HEK293 (cell line): ENCODE measurements at regions not wholly inside any gene's neighbourhood (a gene's known extent, or its start where the extent isn't known, plus 50 kb on each side); places are given as distances from the start of the nearest gene placed in this dataset.

Source experiments
- CTCF ChIA-PET: fragments of 350-600 bp; formaldehyde crosslinking; extraction: SDS; loops from one replicate; lab custom pipeline; 2021; ENCODE audit warnings: antibody characterized with exemption; lab: Yijun Ruan, JAX
- POLR2A ChIA-PET: fragments of 300-600 bp; formaldehyde crosslinking; extraction: SDS; loops from one replicate; lab custom pipeline; 2020; ENCODE audit warnings: antibody characterized with exemption, inconsistent platforms; lab: Yijun Ruan, JAX
- H3K27ac ChIP-seq: fragments of 200-500 bp; sonication (Bioruptor generic); 2 replicates; pipeline ENCODE4 v1.5.1; 2014; ENCODE audit warnings: low read depth, low read length, control low read depth, inconsistent platforms; ENCODE audit errors: extremely low read depth
- H3K36me3 ChIP-seq, 2 experiments: fragments of 200-500 bp in 1 of 2; sonication (Bioruptor generic) in 1 of 2; 1 replicate in 1 of 2; 2 replicates in 1 of 2; pipeline ENCODE4 v1.5.1; 2014 to 2017; ENCODE audit warnings: inconsistent platforms in 2 of 2, low read length in 2 of 2; ENCODE audit not compliant: control insufficient read depth in 2 of 2, insufficient read depth in 1 of 2
- H3K4me1 ChIP-seq: fragments of 200-500 bp; sonication (Bioruptor generic); 2 replicates; pipeline ENCODE4 v1.5.1; 2014; ENCODE audit warnings: mild to moderate bottlenecking, low read length, inconsistent platforms; ENCODE audit not compliant: control insufficient read depth, insufficient read depth
- H3K4me3 ChIP-seq: 2 replicates; pipeline ENCODE4 v1.5.1; 2011; ENCODE audit warnings: low read depth, mild to moderate bottlenecking, control low read depth, low read length, moderate library complexity
- H3K9me3 ChIP-seq: fragments of 200-500 bp; sonication (Bioruptor generic); 2 replicates; pipeline ENCODE4 v1.5.1; 2014; ENCODE audit warnings: low read depth, low read length, inconsistent platforms; ENCODE audit not compliant: control insufficient read depth, insufficient read depth
- GLI2 ChIP-seq: fragments of 450-650 bp; formaldehyde crosslinking; IDR thresholded peaks from 2 replicates; pipeline ENCODE4; 2017; ENCODE audit warnings: missing biosample characterization, missing genetic modification characterization, low read depth, borderline replicate concordance
- MZF1 ChIP-seq: fragments of 450-650 bp; formaldehyde crosslinking; IDR thresholded peaks from 2 replicates; pipeline ENCODE4 v1.5.1; 2017; ENCODE audit warnings: missing biosample characterization, missing genetic modification characterization, borderline replicate concordance
- REPIN1 ChIP-seq: fragments of 450-650 bp; formaldehyde crosslinking; IDR thresholded peaks from 2 replicates; pipeline ENCODE4 v1.5.1; 2017; ENCODE audit warnings: missing biosample characterization, missing genetic modification characterization, low read depth
- SCRT1 ChIP-seq: fragments of 450-650 bp; formaldehyde crosslinking; IDR thresholded peaks from 2 replicates; pipeline ENCODE4 v1.5.1; 2016; ENCODE audit warnings: missing biosample characterization, missing genetic modification characterization, borderline replicate concordance
- ZBTB48 ChIP-seq: fragments of 450-650 bp; formaldehyde crosslinking; IDR thresholded peaks from 2 replicates; pipeline ENCODE4 v1.5.1; 2016; ENCODE audit warnings: missing biosample characterization, missing genetic modification characterization
- ZFP69B ChIP-seq: fragments of 450-650 bp; formaldehyde crosslinking; IDR thresholded peaks from 2 replicates; pipeline ENCODE4 v1.5.1; 2016; ENCODE audit warnings: missing biosample characterization, missing genetic modification characterization
- ZNF112 ChIP-seq: fragments of 450-650 bp; formaldehyde crosslinking; IDR thresholded peaks from 2 replicates; pipeline ENCODE4 v1.5.0; 2017; ENCODE audit warnings: missing biosample characterization, missing genetic modification characterization
- ZNF2 ChIP-seq: fragments of 450-650 bp; formaldehyde crosslinking; IDR thresholded peaks from 2 replicates; pipeline ENCODE4 v1.5.1; 2016; ENCODE audit warnings: missing biosample characterization, missing genetic modification characterization
- ZNF211 ChIP-seq: fragments of 450-650 bp; formaldehyde crosslinking; IDR thresholded peaks from 2 replicates; pipeline ENCODE4 v1.5.1; 2016; ENCODE audit warnings: low read depth, missing biosample characterization, missing genetic modification characterization
- ZNF274 ChIP-seq, 2 experiments: fragments of 200-500 bp in 1 of 2; fragments of 450-650 bp in 1 of 2; sonication (Bioruptor generic) in 1 of 2; formaldehyde crosslinking in 1 of 2; IDR thresholded peaks; 2 replicates each; pipeline versions ENCODE4 v1.5.1 to v1.6.1; 2014 to 2016; ENCODE audit warnings: borderline replicate concordance in 1 of 2, inconsistent platforms in 1 of 2, low read length in 1 of 2, missing biosample characterization in 1 of 2, missing genetic modification characterization in 1 of 2
- ZNF335 ChIP-seq: fragments of 450-650 bp; formaldehyde crosslinking; conservative IDR thresholded peaks from 2 replicates; pipeline ENCODE4 v1.5.1; 2016; ENCODE audit warnings: missing biosample characterization, missing genetic modification characterization
- ZNF48 ChIP-seq: fragments of 450-650 bp; formaldehyde crosslinking; IDR thresholded peaks from 2 replicates; pipeline ENCODE4 v1.5.1; 2016; ENCODE audit warnings: missing biosample characterization, missing genetic modification characterization
- ZNF518A ChIP-seq: fragments of 450-650 bp; formaldehyde crosslinking; conservative IDR thresholded peaks from 2 replicates; pipeline ENCODE4 v1.5.1; 2016; ENCODE audit warnings: low read depth, missing biosample characterization, missing genetic modification characterization
- TF ChIP-seq, protein P1 (sequence below): fragments of 450-650 bp; formaldehyde crosslinking; IDR thresholded peaks from 2 replicates; pipeline ENCODE4 v1.5.1; 2017; ENCODE audit warnings: missing biosample characterization, missing genetic modification characterization
- TF ChIP-seq, protein P2 (sequence below): fragments of 450-650 bp; formaldehyde crosslinking; IDR thresholded peaks from 2 replicates; pipeline ENCODE4 v1.5.1; 2017; ENCODE audit warnings: missing biosample characterization, missing genetic modification characterization
- TF ChIP-seq, protein P3 (sequence below): fragments of 450-650 bp; IDR thresholded peaks from 2 replicates; pipeline ENCODE4 v1.5.1; 2018; ENCODE audit warnings: missing biosample characterization, missing genetic modification characterization

GRCh38 chr2:142575561-142575960, 301.9 kb upstream of the KYNU start:
- Histone ChIP-seq H3K27ac (no peak overlapping the region), H3K36me3 (no peaks in the 10 kb centered on the region)
- CTCF ChIA-PET = interaction anchor here (0.6 kb wide), 1 partner anchor 30 kb away, joined by 3 read pairs; no protein-coding TSS in a partner anchor
- POLR2A ChIA-PET = no interaction called here
- TF ChIP-seq REPIN1 = no peak
- TF ChIP-seq, all 188 proteins: peak for 0
- Histone ChIP-seq H3K4me1 (no peaks in the 10 kb centered on the region), H3K4me3 (no peak overlapping the region), H3K9me3 (no peaks in the 10 kb centered on the region)

GRCh38 chr2:142574388-142574787, 303.1 kb upstream of the KYNU start:
- Histone ChIP-seq H3K9me3 (no peaks in the 10 kb centered on the region), H3K4me1 (no peaks in the 10 kb centered on the region), H3K27ac (no peak overlapping the region), H3K4me3 (no peak overlapping the region), H3K36me3 (no peaks in the 10 kb centered on the region)
- TF ChIP-seq ZNF211 (tag by site-specific recombination) (no peak), SCRT1 (no peak), ZNF48 (no peak)
- TF ChIP-seq, protein P1, sequence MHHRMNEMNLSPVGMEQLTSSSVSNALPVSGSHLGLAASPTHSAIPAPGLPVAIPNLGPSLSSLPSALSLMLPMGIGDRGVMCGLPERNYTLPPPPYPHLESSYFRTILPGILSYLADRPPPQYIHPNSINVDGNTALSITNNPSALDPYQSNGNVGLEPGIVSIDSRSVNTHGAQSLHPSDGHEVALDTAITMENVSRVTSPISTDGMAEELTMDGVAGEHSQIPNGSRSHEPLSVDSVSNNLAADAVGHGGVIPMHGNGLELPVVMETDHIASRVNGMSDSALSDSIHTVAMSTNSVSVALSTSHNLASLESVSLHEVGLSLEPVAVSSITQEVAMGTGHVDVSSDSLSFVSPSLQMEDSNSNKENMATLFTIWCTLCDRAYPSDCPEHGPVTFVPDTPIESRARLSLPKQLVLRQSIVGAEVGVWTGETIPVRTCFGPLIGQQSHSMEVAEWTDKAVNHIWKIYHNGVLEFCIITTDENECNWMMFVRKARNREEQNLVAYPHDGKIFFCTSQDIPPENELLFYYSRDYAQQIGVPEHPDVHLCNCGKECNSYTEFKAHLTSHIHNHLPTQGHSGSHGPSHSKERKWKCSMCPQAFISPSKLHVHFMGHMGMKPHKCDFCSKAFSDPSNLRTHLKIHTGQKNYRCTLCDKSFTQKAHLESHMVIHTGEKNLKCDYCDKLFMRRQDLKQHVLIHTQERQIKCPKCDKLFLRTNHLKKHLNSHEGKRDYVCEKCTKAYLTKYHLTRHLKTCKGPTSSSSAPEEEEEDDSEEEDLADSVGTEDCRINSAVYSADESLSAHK (tag by site-specific recombination) = no peak
- TF ChIP-seq, protein P2, sequence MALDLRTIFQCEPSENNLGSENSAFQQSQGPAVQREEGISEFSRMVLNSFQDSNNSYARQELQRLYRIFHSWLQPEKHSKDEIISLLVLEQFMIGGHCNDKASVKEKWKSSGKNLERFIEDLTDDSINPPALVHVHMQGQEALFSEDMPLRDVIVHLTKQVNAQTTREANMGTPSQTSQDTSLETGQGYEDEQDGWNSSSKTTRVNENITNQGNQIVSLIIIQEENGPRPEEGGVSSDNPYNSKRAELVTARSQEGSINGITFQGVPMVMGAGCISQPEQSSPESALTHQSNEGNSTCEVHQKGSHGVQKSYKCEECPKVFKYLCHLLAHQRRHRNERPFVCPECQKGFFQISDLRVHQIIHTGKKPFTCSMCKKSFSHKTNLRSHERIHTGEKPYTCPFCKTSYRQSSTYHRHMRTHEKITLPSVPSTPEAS (tag by site-specific recombination) = no peak
- CTCF ChIA-PET = interaction anchor here (0.6 kb wide), 1 partner anchor 118 kb away, joined by 3 read pairs; no protein-coding TSS in a partner anchor
- POLR2A ChIA-PET = no interaction called here

DNA sequence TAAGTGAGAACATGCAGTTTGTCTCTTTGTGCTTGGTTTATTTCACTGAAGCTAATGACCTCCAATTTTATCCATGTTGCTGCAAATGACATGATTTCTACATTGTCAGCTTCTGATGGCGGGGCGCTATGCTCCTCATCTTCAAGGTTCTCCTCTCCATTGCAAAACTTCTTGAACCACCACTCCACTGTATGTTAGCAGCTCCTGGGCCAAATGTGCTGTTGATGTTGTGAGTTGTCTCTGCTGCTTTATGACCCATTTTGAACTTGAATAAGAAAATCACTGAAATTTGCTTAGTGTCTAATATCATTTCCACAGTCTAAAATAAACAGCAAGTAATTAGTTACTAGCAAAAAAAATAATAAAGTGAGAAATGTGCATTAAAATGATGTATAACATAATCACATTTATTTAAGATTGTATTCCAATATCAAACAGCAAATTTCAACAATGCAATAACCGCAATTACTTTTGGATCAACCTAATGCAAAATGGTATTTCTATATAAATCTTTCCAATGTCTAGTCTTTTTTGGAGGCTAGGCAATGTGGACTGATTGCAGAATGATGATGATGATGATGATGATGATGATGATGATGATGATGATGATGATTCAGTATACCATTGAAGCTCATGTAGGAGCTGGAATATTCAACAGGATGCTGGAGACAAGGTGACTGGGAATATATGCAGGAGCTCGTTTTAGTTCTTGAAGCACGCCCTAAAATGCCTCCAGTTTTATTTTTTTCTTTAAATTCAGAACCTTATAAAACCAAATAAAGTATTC, 304.9 kb upstream of the KYNU start:
- H3K4me1 ChIP-seq = no peaks in the 10 kb centered on the region
- TF ChIP-seq, protein P3, sequence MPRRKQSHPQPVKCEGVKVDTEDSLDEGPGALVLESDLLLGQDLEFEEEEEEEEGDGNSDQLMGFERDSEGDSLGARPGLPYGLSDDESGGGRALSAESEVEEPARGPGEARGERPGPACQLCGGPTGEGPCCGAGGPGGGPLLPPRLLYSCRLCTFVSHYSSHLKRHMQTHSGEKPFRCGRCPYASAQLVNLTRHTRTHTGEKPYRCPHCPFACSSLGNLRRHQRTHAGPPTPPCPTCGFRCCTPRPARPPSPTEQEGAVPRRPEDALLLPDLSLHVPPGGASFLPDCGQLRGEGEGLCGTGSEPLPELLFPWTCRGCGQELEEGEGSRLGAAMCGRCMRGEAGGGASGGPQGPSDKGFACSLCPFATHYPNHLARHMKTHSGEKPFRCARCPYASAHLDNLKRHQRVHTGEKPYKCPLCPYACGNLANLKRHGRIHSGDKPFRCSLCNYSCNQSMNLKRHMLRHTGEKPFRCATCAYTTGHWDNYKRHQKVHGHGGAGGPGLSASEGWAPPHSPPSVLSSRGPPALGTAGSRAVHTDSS (tag by site-specific recombination) = peak; percentile 82
- TF ChIP-seq MZF1 (tag by site-specific recombination) = no peak
- H3K9me3 ChIP-seq = no peaks in the 10 kb centered on the region
- ChIA-PET POLR2A (no interaction called here), CTCF (no interaction called here)
- H3K27ac ChIP-seq = no peak overlapping the region
- no peak overlapping the region for H3K4me3 ChIP-seq
- no peaks in the 10 kb centered on the region for H3K36me3 ChIP-seq

DNA sequence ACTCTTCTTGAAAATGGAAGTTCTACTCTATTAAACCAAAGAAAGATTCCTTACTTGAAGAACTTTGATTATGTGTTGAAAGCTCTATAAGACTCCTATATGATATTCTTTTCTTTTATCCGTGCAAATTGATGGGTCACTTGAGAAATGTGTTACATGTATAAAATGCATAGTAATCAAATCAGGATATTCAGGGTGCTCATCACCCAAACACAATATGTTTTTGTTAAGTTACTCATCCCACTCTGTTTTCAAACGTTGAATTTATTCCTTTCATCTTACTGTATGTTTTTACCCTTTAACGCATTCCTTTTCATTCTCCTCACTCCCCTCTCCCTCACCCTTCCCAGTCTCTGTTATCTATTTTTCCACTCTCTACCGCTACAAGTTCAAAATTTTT, 305.5 kb upstream of the KYNU start:
- Histone ChIP-seq H3K4me3 (no peak overlapping the region), H3K4me1 (no peaks in the 10 kb centered on the region), H3K36me3 (no peaks in the 10 kb centered on the region), H3K27ac (no peak overlapping the region), H3K9me3 (no peaks in the 10 kb centered on the region)
- ChIA-PET POLR2A (no interaction called here), CTCF (no interaction called here)
- TF ChIP-seq ZNF112 (tag by site-specific recombination) (no peak), GLI2 (no peak), ZFP69B (tag by site-specific recombination) (no peak), ZNF2 (no peak), ZNF335 (tag by site-specific recombination) (no peak), ZNF274 (IDR thresholded peaks at IDR 0.05; ENCODE audit: low read length) (no peak), ZNF274 (tag by site-specific recombination; IDR thresholded peaks at IDR 0.05; ENCODE audit: borderline replicate concordance) (no peak), ZNF518A (tag by site-specific recombination) (no peak), ZBTB48 (no peak)
